ENCODE measurements at regions not wholly inside any gene's neighbourhood (a gene's known extent, or its start where the extent isn't known, plus 50 kb on each side); places are given as distances from the start of the nearest gene placed in this dataset.

DNA sequence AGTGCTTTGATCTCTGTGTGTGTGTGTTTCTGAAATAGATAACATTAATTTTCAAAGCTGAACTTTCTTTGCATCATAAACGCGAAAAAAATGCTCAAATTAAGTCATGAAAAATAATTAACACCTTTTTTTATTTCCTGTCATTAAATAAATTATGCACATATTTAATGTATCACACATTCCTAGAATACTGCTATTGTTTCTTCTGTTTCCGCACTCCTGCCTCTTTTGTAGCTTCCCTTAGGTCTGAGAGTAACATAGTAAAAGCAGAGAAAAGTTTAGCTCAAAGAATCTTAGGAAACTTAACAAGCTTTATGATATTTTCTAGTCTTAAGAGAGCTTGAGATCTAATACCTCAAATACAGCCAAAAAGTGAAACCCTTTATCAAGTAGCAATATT, 504.2 kb downstream of the JRKL start:
- H3K27me3 ChIP-seq (ENCODE audit: control insufficient read depth in 3 of 3, insufficient read depth in 3 of 3, low read length in 3 of 3): no peaks in the 10 kb centered on the region

DNA sequence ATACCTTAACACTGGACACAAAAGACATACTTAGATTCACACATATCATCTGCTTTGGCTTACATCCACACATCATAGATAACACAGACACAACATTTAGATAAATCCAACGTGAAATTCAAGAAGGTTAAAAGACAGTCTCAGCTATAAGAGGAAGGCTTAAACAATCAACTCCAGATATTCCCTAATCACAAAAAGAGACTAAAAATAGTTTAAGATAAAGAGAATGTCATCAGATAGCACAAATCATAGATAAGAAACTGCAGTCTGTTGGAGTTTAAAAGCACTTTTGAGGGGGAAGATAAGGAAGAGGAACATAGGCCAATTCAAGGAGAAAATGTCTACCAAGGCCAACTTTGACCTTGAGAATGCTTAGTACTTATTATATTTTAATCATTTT, 504.8 kb downstream of the JRKL start:
- H3K4me3 ChIP-seq (ENCODE audit: low read depth in 1 of 3, low read length in 3 of 3): no peak overlapping the region
- H3K27me3 ChIP-seq (ENCODE audit: control insufficient read depth in 3 of 3, insufficient read depth in 3 of 3, low read length in 3 of 3): no peaks in the 10 kb centered on the region
- no peak for FAIRE-seq
- 21 to 29% (median 26%) methylated on average over 1 of the region's 1 CpG for WGBS, 3 donors
- no peak for DNase-seq
- no peaks in the 10 kb centered on the region for H3K4me1 ChIP-seq (ENCODE audit: control insufficient read depth in 3 of 3, insufficient read depth in 2 of 3, low read depth in 1 of 3, low read length in 2 of 3)
- H3K9me3 ChIP-seq (ENCODE audit: control insufficient read depth in 2 of 2, insufficient read depth in 1 of 2, low read depth in 1 of 2, low read length in 1 of 2): no peaks in the 10 kb centered on the region
- no peak overlapping the region for H3K27ac ChIP-seq (ENCODE audit: low read depth in 1 of 3, low read length in 2 of 3)
- no peaks in the 10 kb centered on the region for H3K36me3 ChIP-seq (ENCODE audit: control insufficient read depth in 3 of 3, insufficient read depth in 2 of 3, low read depth in 1 of 3, low read length in 3 of 3)

More for the DNA sequence above, 504.2 kb downstream of the JRKL start:
- H3K27ac ChIP-seq (ENCODE audit: low read depth in 1 of 3, low read length in 2 of 3): no peak overlapping the region
- no peak for FAIRE-seq
- no peak overlapping the region for H3K4me3 ChIP-seq (ENCODE audit: low read depth in 1 of 3, low read length in 3 of 3)
- whole genome bisulfite sequencing, 3 donors: 70 to 79% (median 75%) methylated on average over 3 of the region's 3 CpGs
- no peak for DNase-seq
- H3K9me3 ChIP-seq (ENCODE audit: control insufficient read depth in 2 of 2, insufficient read depth in 1 of 2, low read depth in 1 of 2, low read length in 1 of 2): no peaks in the 10 kb centered on the region
- no peaks in the 10 kb centered on the region for H3K4me1 ChIP-seq (ENCODE audit: control insufficient read depth in 3 of 3, insufficient read depth in 2 of 3, low read depth in 1 of 3, low read length in 2 of 3)
- H3K36me3 ChIP-seq (ENCODE audit: control insufficient read depth in 3 of 3, insufficient read depth in 2 of 3, low read depth in 1 of 3, low read length in 3 of 3): no peaks in the 10 kb centered on the region

DNA sequence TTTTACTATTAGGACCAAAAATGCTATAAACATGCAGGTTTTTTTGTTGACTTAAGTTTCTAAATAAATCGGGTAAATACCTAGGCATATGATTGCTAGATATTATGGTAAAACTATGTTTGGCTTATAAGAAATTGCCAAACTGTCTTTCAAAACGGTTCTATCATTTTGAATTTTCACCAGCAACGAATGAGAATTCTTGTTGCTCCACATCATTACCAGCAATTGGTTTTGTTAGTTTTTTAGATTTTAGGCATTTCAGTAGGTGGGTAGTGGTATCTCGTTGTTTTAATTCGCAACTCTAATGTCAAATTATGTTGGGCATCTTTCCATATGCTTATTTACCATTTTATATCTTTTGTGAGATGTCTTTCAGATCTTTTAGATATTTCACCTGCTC, 510.2 kb downstream of the JRKL start:
- no peaks in the 10 kb centered on the region for H3K4me1 ChIP-seq (ENCODE audit: control insufficient read depth in 3 of 3, insufficient read depth in 2 of 3, low read depth in 1 of 3, low read length in 2 of 3)
- WGBS, 3 donors: 80 to 89% (median 83%) methylated on average over 5 of the region's 5 CpGs
- no peak overlapping the region for H3K27ac ChIP-seq (ENCODE audit: low read depth in 1 of 3, low read length in 2 of 3)
- H3K36me3 ChIP-seq (ENCODE audit: control insufficient read depth in 3 of 3, insufficient read depth in 2 of 3, low read depth in 1 of 3, low read length in 3 of 3): no peaks in the 10 kb centered on the region
- no peak overlapping the region for H3K4me3 ChIP-seq (ENCODE audit: low read depth in 1 of 3, low read length in 3 of 3)
- DNase-seq (no peak), FAIRE-seq (no peak)
- H3K27me3 ChIP-seq (ENCODE audit: control insufficient read depth in 3 of 3, insufficient read depth in 3 of 3, low read length in 3 of 3): no peaks in the 10 kb centered on the region
- no peaks in the 10 kb centered on the region for H3K9me3 ChIP-seq (ENCODE audit: control insufficient read depth in 2 of 2, insufficient read depth in 1 of 2, low read depth in 1 of 2, low read length in 1 of 2)

DNA sequence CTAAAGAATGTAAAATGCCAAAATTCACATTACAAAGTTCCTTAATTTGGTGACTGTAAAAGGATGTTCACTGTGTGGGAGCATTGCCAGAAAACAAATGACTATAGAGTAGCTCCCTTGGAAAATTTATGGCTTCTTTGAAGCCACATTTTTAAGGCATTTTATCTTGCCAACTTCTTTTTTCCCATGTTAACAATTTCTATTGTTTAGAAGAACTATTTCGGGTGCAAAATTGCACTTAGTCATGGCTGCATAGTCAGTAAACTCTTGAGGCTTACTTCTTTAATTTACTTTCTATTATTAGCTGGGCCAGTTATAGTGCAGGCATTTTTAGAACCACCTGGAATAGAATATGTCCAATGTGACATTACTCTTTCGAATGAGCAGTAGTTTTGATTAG, 515.3 kb downstream of the JRKL start:
- Histone ChIP-seq H3K4me1 (ENCODE audit: control insufficient read depth in 3 of 3, insufficient read depth in 2 of 3, low read depth in 1 of 3, low read length in 2 of 3) (no peaks in the 10 kb centered on the region), H3K4me3 (ENCODE audit: low read depth in 1 of 3, low read length in 3 of 3) (no peak overlapping the region), H3K9me3 (ENCODE audit: control insufficient read depth in 2 of 2, insufficient read depth in 1 of 2, low read depth in 1 of 2, low read length in 1 of 2) (no peaks in the 10 kb centered on the region), H3K27ac (ENCODE audit: low read depth in 1 of 3, low read length in 2 of 3) (no peak overlapping the region), H3K36me3 (ENCODE audit: control insufficient read depth in 3 of 3, insufficient read depth in 2 of 3, low read depth in 1 of 3, low read length in 3 of 3) (no peaks in the 10 kb centered on the region), H3K27me3 (ENCODE audit: control insufficient read depth in 3 of 3, insufficient read depth in 3 of 3, low read length in 3 of 3) (no peaks in the 10 kb centered on the region)
- FAIRE-seq (no peak), DNase-seq (no peak)
- 41 to 69% (median 55%) methylated on average over 2 of the region's 2 CpGs for WGBS, 3 donors

DNA sequence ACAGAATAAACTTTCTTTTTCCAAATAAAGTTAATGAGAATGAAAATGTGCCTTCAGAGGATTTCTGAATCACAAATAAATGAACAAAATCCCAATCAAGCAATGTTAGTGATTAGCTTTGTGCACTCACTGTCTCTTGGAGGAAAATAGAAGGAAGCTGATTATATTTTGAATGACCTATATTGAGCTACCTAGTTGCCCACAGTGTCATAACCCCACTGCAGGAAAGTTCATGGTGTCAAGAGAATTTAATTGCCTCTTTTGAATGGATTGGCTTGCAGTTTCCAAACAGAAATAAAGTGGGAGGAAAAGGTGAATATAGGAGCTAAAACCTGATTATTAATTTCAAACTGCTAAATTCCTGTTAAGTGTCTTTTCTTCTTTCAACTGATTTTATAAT, 515.9 kb downstream of the JRKL start:
- FAIRE-seq (no peak), DNase-seq (no peak)
- Histone ChIP-seq H3K4me1 (ENCODE audit: control insufficient read depth in 3 of 3, insufficient read depth in 2 of 3, low read depth in 1 of 3, low read length in 2 of 3) (no peaks in the 10 kb centered on the region), H3K4me3 (ENCODE audit: low read depth in 1 of 3, low read length in 3 of 3) (no peak overlapping the region), H3K27me3 (ENCODE audit: control insufficient read depth in 3 of 3, insufficient read depth in 3 of 3, low read length in 3 of 3) (no peaks in the 10 kb centered on the region), H3K9me3 (ENCODE audit: control insufficient read depth in 2 of 2, insufficient read depth in 1 of 2, low read depth in 1 of 2, low read length in 1 of 2) (no peaks in the 10 kb centered on the region), H3K27ac (ENCODE audit: low read depth in 1 of 3, low read length in 2 of 3) (no peak overlapping the region), H3K36me3 (ENCODE audit: control insufficient read depth in 3 of 3, insufficient read depth in 2 of 3, low read depth in 1 of 3, low read length in 3 of 3) (no peaks in the 10 kb centered on the region)

DNA sequence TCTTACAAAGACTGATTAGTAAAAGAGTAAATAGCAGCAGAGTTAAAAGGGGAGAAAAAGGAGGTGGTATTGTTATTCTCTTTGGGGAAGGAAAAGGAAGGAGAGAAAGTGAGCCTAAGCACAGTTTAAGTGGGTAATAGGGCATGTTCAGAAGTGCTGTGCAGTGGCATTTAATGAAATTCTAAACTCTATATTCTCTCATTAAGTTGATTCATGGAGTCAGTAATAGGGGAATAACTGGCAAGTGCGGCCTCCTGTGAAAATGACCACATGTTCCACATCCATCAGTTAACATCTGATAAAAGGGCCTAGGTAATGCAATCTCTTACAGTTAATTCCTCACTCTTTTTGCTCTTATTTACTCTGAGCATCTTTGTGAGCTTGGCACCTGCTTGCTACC, 516.7 kb downstream of the JRKL start:
- H3K9me3 ChIP-seq (ENCODE audit: control insufficient read depth in 2 of 2, insufficient read depth in 1 of 2, low read depth in 1 of 2, low read length in 1 of 2): no peaks in the 10 kb centered on the region
- H3K4me3 ChIP-seq (ENCODE audit: low read depth in 1 of 3, low read length in 3 of 3): no peak overlapping the region
- 87 to 100% (median 90%) methylated on average over 1 of the region's 1 CpG for WGBS, 3 donors
- DNase-seq (no peak), FAIRE-seq (no peak)
- H3K36me3 ChIP-seq (ENCODE audit: control insufficient read depth in 3 of 3, insufficient read depth in 2 of 3, low read depth in 1 of 3, low read length in 3 of 3): no peaks in the 10 kb centered on the region
- no peaks in the 10 kb centered on the region for H3K27me3 ChIP-seq (ENCODE audit: control insufficient read depth in 3 of 3, insufficient read depth in 3 of 3, low read length in 3 of 3)
- H3K27ac ChIP-seq (ENCODE audit: low read depth in 1 of 3, low read length in 2 of 3): no peak overlapping the region
- H3K4me1 ChIP-seq (ENCODE audit: control insufficient read depth in 3 of 3, insufficient read depth in 2 of 3, low read depth in 1 of 3, low read length in 2 of 3): no peaks in the 10 kb centered on the region

DNA sequence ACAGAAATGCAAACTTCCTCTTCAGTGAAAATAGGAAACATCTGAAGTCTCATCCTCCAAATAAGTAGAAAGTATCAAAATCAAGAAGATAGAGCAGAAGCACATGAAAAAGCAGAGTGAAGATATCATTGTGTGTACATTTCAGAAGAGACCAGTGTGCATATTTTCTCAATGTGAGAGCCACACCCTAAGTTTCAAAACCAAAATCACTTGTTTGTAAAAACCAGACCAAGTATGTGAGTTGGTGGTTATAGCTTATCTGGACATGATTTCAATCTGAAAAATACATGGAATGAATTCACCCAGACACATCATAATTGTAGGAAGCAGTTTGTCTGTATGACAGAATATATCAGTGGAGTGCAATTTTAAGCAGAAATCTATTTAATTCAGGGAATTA, 536.0 kb downstream of the JRKL start:
- Histone ChIP-seq H3K4me1 (ENCODE audit: control insufficient read depth in 3 of 3, insufficient read depth in 2 of 3, low read depth in 1 of 3, low read length in 2 of 3) (no peaks in the 10 kb centered on the region), H3K4me3 (ENCODE audit: low read depth in 1 of 3, low read length in 3 of 3) (no peak overlapping the region), H3K27ac (ENCODE audit: low read depth in 1 of 3, low read length in 2 of 3) (no peak overlapping the region), H3K9me3 (ENCODE audit: control insufficient read depth in 2 of 2, insufficient read depth in 1 of 2, low read depth in 1 of 2, low read length in 1 of 2) (no peaks in the 10 kb centered on the region), H3K27me3 (ENCODE audit: control insufficient read depth in 3 of 3, insufficient read depth in 3 of 3, low read length in 3 of 3) (no peaks in the 10 kb centered on the region), H3K36me3 (ENCODE audit: control insufficient read depth in 3 of 3, insufficient read depth in 2 of 3, low read depth in 1 of 3, low read length in 3 of 3) (no peaks in the 10 kb centered on the region)
- no peak for DNase-seq
- FAIRE-seq: no peak

DNA sequence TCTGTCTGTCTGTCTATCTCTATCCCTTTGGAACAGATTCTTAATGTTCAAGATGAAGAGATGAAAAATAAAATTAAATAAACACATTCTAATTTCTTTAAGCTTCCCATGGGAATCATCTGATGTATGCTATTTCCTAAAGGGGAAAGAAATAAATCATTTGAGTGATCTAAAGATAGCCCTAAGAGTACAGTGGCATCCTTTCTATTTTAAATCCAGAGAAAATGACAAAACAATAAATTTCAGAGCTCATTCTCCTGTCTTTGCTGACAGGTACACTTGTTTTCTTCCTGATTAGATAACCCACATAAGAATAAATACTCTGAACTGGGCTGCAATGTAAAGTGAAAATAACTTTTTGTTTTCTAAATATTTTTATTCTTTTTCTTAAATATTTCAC, 550.4 kb downstream of the JRKL start:
- DNase-seq: no peak

DNA sequence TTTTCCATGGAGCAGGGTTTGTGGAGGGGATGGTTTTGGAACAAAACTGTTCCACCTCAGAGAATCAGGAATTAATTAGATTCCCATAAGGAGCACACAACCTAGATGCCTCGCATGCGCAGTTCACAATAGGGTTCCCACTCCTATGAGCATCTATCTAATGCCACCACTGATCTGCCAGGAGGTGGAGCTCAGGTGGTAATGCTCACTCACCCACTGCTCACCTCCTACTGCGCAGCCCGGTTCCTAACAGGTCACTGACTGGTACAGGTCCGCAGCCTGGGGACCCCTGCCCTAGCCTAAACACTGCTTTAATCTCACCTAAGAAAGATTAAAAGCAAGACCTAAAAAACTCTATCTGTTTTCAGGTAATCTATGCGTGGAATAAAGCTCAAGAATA, 553.0 kb downstream of the JRKL start:
- FAIRE-seq (no peak), DNase-seq (no peak)
- Histone ChIP-seq H3K27ac (ENCODE audit: low read depth in 1 of 3, low read length in 2 of 3) (no peak overlapping the region), H3K4me1 (ENCODE audit: control insufficient read depth in 3 of 3, insufficient read depth in 2 of 3, low read depth in 1 of 3, low read length in 2 of 3) (no peaks in the 10 kb centered on the region), H3K4me3 (ENCODE audit: low read depth in 1 of 3, low read length in 3 of 3) (no peak overlapping the region), H3K9me3 (ENCODE audit: control insufficient read depth in 2 of 2, insufficient read depth in 1 of 2, low read depth in 1 of 2, low read length in 1 of 2) (no peaks in the 10 kb centered on the region), H3K27me3 (ENCODE audit: control insufficient read depth in 3 of 3, insufficient read depth in 3 of 3, low read length in 3 of 3) (no peaks in the 10 kb centered on the region), H3K36me3 (ENCODE audit: control insufficient read depth in 3 of 3, insufficient read depth in 2 of 3, low read depth in 1 of 3, low read length in 3 of 3) (no peaks in the 10 kb centered on the region)
- WGBS, 3 donors: 76 to 84% (median 79%) methylated on average over 6 of the region's 6 CpGs

More for the DNA sequence above, 550.4 kb downstream of the JRKL start:
- FAIRE-seq: no peak
- Histone ChIP-seq H3K4me1 (ENCODE audit: control insufficient read depth in 3 of 3, insufficient read depth in 2 of 3, low read depth in 1 of 3, low read length in 2 of 3) (no peaks in the 10 kb centered on the region), H3K27me3 (ENCODE audit: control insufficient read depth in 3 of 3, insufficient read depth in 3 of 3, low read length in 3 of 3) (no peaks in the 10 kb centered on the region), H3K27ac (ENCODE audit: low read depth in 1 of 3, low read length in 2 of 3) (no peak overlapping the region), H3K4me3 (ENCODE audit: low read depth in 1 of 3, low read length in 3 of 3) (no peak overlapping the region), H3K36me3 (ENCODE audit: control insufficient read depth in 3 of 3, insufficient read depth in 2 of 3, low read depth in 1 of 3, low read length in 3 of 3) (no peaks in the 10 kb centered on the region), H3K9me3 (ENCODE audit: control insufficient read depth in 2 of 2, insufficient read depth in 1 of 2, low read depth in 1 of 2, low read length in 1 of 2) (no peaks in the 10 kb centered on the region)
